B cell (primary cell): ENCODE measurements at regions not wholly inside any gene's neighbourhood (a gene's known extent, or its start where the extent isn't known, plus 50 kb on each side); places are given as distances from the start of the nearest gene placed in this dataset.

ENCODE experiments used
- ATAC-seq: fragments of 200-7000 bp; cut with Tn5 transposase; one replicate; pipeline ENCODE4 v1.10.0; 2021; ENCODE audit warnings: low read depth, mild to moderate bottlenecking, moderate number of reproducible peaks, moderate library complexity
- CTCF ChIA-PET: fragments of 350-600 bp; sonication (Branson Sonifier 250); formaldehyde crosslinking; loops from one replicate; lab custom pipeline; 2021; ENCODE audit warnings: antibody characterized with exemption, inconsistent platforms; lab: Charles Lee
- POLR2A ChIA-PET: fragments of 350-600 bp; sonication (Branson Sonifier 250); formaldehyde crosslinking; loops from one replicate; lab custom pipeline; 2021; ENCODE audit warnings: antibody characterized with exemption; lab: Charles Lee
- DNase-seq: peaks from one replicate; pipeline ENCODE4 v3.0.0; 2013
- H2AFZ ChIP-seq: 2 replicates; pipeline ENCODE4 v1.6.1; 2012; ENCODE audit warnings: mild to moderate bottlenecking, low read depth, low read length; ENCODE audit not compliant: insufficient read depth, poor library complexity, severe bottlenecking
- H3K27ac ChIP-seq, 2 donors: 1 replicate in 1 of 2; 2 replicates in 1 of 2; pipeline ENCODE4 v1.5.1; 2012 to 2013; ENCODE audit warnings: low read length in 2 of 2, mild to moderate bottlenecking in 2 of 2, moderate library complexity in 1 of 2
- H3K27me3 ChIP-seq, 4 experiments: fragments of 200-600 bp in 1 of 4; sonication (generic) in 1 of 4; replicated peaks in 1 of 4; 1 replicate in 2 of 4; 2 replicates in 2 of 4; pipeline versions ENCODE4 v1.6.1 to v1.7.0; 2013 to 2016; ENCODE audit warnings: low read length in 3 of 4, mild to moderate bottlenecking in 2 of 4, mixed read lengths in 1 of 4, moderate library complexity in 1 of 4; ENCODE audit not compliant: insufficient read depth in 4 of 4, control insufficient read depth in 3 of 4; ENCODE audit errors: control extremely low read depth in 1 of 4
- H3K36me3 ChIP-seq, 2 experiments: replicated peaks in 1 of 2; 1 replicate in 1 of 2; 2 replicates in 1 of 2; pipeline versions ENCODE4 v1.6.1 to v1.7.1; 2013; ENCODE audit warnings: low read length in 1 of 2; ENCODE audit not compliant: insufficient read depth in 2 of 2, control insufficient read depth in 1 of 2; ENCODE audit errors: control extremely low read depth in 1 of 2, extremely low read depth in 1 of 2
- H3K4me1 ChIP-seq, 2 donors: fragments of 200-600 bp in 1 of 2; sonication (generic) in 1 of 2; 1 replicate in 1 of 2; 2 replicates in 1 of 2; pipeline versions ENCODE4 v1.5.1 to v1.6.1; 2013 to 2017; ENCODE audit warnings: low read length in 2 of 2; ENCODE audit not compliant: control insufficient read depth in 2 of 2, insufficient read depth in 2 of 2
- H3K4me2 ChIP-seq: replicated peaks from 2 replicates; pipeline ENCODE3; 2012; ENCODE audit warnings: mild to moderate bottlenecking, low read depth, low read length; ENCODE audit not compliant: poor library complexity, severe bottlenecking
- H3K4me3 ChIP-seq, 5 experiments: fragments of 200-600 bp in 1 of 5; sonication (generic) in 1 of 5; 1 replicate in 3 of 5; 2 replicates in 2 of 5; pipeline versions ENCODE4 v1.5.1 to v1.7.0; 2011 to 2016; ENCODE audit warnings: low read length in 4 of 5, mild to moderate bottlenecking in 4 of 5, low read depth in 2 of 5, control low read depth in 1 of 5, moderate library complexity in 1 of 5; ENCODE audit not compliant: insufficient read depth in 1 of 5; ENCODE audit errors: control extremely low read depth in 1 of 5, extremely low read depth in 1 of 5
- H3K79me2 ChIP-seq: fragments of 200-600 bp; sonication (generic); one replicate; pipeline ENCODE4 v1.6.0; 2016; ENCODE audit warnings: low read length; ENCODE audit not compliant: control insufficient read depth, insufficient read depth
- H3K9ac ChIP-seq: fragments of 200-600 bp; sonication (generic); 2 replicates; pipeline ENCODE4 v1.6.1; 2017; ENCODE audit warnings: mild to moderate bottlenecking, low read length, moderate library complexity
- H3K9me3 ChIP-seq, 3 donors: one replicate each; pipeline versions ENCODE4 v1.6.1 to v1.7.1; 2013; ENCODE audit warnings: low read length in 2 of 3; ENCODE audit not compliant: control insufficient read depth in 2 of 3, insufficient read depth in 1 of 3; ENCODE audit errors: control extremely low read depth in 1 of 3
- H4K20me1 ChIP-seq: 2 replicates; pipeline ENCODE4 v1.6.0; 2012; ENCODE audit warnings: mild to moderate bottlenecking, low read length; ENCODE audit not compliant: insufficient read depth, control insufficient read depth, poor library complexity, severe bottlenecking
- H3K27ac Mint-ChIP-seq: one replicate; pipeline ENCODE4 v1.8.0; 2021; ENCODE audit warnings: mixed read lengths
- H3K27me3 Mint-ChIP-seq: one replicate; pipeline ENCODE4 v1.8.0; 2021; ENCODE audit warnings: mixed read lengths
- H3K4me1 Mint-ChIP-seq: one replicate; pipeline ENCODE4 v1.8.0; 2021; ENCODE audit warnings: mixed read lengths
- H3K4me3 Mint-ChIP-seq: one replicate; pipeline ENCODE4 v1.8.0; 2021; ENCODE audit warnings: mixed read lengths
- H3K9me3 Mint-ChIP-seq: one replicate; pipeline ENCODE4 v1.8.0; 2022; ENCODE audit warnings: mixed read lengths; ENCODE audit not compliant: insufficient read depth
- EZH2 ChIP-seq: IDR thresholded peaks from 2 replicates; pipeline ENCODE4 v1.6.1; 2012; ENCODE audit warnings: borderline replicate concordance, low read depth, mild to moderate bottlenecking, moderate library complexity, low read length; ENCODE audit not compliant: insufficient read depth, poor library complexity, severe bottlenecking
- WGBS: methylation state at CpG from one replicate; pipeline ENCODE4 v1.1.5; 2013; ENCODE audit warnings: missing lambda C conversion rate; ENCODE audit not compliant: insufficient coverage; 5-methylcytosine and 5-hydroxymethylcytosine counted together
- intact Hi-C: fragments of 100-400 bp; cut with micrococcal nuclease; formaldehyde crosslinking; loops from one replicate; pipeline ENCODE4 v1.10.0; 2022
- TF ChIP-seq, protein P1 (sequence below): fragments of 200-600 bp; IDR thresholded peaks from one replicate; pipeline ENCODE4 v1.8.0; 2022; ENCODE audit warnings: antibody characterized with exemption, mild to moderate bottlenecking

DNA sequence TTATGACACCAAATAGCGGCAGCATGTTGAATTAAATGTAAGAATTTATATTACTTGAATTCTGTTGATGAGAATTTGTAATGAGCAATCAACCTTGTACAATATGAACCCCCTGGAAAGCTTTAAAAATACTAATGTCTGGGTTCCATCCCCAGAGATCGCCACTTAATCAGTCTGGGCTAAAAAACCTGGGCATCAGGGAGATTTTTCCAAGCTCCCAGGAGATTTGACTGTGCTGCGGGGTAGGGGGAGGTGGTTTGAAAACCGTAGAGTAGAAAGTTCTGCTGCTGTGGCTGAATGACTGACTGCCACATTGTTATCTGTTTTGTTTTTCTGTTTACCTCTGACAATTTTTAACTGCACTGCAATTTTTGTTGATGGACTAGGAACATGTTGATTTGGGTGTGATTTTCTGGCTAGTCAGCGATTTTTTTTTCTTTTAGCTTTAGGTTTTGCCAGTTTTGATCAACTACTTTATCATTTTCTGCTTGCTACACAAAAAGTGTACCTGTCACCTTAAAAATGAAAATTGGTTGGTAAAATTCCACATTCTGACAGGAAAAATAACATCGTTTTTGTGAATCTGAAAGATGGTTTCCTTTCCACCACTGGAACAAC lies 79.3 kb downstream of the PCTP start:
- CTCF ChIA-PET: interaction anchor here (0.7 kb wide), 1 partner anchor 60 kb away, joined by 3 read pairs; no protein-coding TSS in a partner anchor
- intact Hi-C loops: no loop called here
- no peak overlapping the region for H2AFZ ChIP-seq
- H3K9ac ChIP-seq: no peak overlapping the region
- H3K4me1 ChIP-seq: no peaks in the 10 kb centered on the region
- ATAC-seq: no peak
- no peaks in the 10 kb centered on the region for H3K27me3 ChIP-seq
- 83% methylated on average over 3 of the region's 6 CpGs for WGBS
- H3K4me3 Mint-ChIP-seq: no peak overlapping the region
- H3K27me3 Mint-ChIP-seq: peaks cover 6% of the 10 kb centered on the region
- H3K36me3 ChIP-seq: no peaks in the 10 kb centered on the region
- no peaks in the 10 kb centered on the region for H3K4me1 Mint-ChIP-seq
- H4K20me1 ChIP-seq: no peaks in the 10 kb centered on the region
- H3K9me3 ChIP-seq: no peaks in the 10 kb centered on the region
- H3K4me3 ChIP-seq: no peak overlapping the region
- DNase-seq: no peak
- POLR2A ChIA-PET: no interaction called here
- no peak overlapping the region for H3K4me2 ChIP-seq
- no peaks in the 10 kb centered on the region for H3K79me2 ChIP-seq
- no peaks in the 10 kb centered on the region for H3K9me3 Mint-ChIP-seq
- H3K27ac ChIP-seq: no peak overlapping the region
- TF ChIP-seq, protein P1, sequence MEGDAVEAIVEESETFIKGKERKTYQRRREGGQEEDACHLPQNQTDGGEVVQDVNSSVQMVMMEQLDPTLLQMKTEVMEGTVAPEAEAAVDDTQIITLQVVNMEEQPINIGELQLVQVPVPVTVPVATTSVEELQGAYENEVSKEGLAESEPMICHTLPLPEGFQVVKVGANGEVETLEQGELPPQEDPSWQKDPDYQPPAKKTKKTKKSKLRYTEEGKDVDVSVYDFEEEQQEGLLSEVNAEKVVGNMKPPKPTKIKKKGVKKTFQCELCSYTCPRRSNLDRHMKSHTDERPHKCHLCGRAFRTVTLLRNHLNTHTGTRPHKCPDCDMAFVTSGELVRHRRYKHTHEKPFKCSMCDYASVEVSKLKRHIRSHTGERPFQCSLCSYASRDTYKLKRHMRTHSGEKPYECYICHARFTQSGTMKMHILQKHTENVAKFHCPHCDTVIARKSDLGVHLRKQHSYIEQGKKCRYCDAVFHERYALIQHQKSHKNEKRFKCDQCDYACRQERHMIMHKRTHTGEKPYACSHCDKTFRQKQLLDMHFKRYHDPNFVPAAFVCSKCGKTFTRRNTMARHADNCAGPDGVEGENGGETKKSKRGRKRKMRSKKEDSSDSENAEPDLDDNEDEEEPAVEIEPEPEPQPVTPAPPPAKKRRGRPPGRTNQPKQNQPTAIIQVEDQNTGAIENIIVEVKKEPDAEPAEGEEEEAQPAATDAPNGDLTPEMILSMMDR: no peak
- no peak for TF ChIP-seq EZH2
- H3K27ac Mint-ChIP-seq: no peak overlapping the region

DNA sequence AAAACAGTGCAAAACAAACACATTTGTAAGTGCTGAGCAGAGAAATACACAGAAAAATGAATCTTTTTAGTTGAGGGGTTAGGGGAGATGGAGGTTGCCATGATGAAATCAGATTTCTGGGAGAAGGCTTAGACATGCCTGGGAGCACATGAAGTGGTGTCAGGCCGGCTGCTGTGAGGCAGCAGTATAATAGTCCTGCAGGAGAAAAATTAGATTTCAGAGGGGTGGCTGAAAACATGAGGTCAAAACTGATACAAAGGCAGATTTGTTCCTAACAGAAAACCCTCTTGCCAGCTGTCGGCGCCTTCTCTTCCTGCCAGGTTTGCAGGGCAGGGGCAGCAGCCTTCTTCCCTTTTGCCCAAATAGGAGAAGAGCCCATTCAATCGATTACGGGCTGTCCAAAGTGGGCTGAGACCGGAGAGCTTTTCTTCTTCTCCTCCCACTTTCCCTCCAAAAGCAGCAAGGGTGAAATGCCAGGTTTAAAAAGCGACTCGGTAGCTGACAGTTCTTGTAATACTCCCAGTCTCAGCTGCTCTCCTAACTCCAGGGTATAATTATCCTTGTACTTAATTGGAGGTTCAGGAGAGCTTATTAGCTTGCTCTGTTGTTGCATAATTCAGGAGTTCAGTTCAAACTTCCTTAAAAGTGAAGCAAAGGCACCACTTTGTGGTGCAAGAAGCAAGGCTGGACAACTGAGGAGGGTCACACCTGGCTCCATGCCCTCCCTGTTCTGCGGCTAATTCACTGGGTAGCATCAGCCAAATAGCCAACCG lies 80.0 kb downstream of the PCTP start:
- Histone ChIP-seq H3K4me1 (no peaks in the 10 kb centered on the region), H4K20me1 (no peaks in the 10 kb centered on the region), H2AFZ (no peak overlapping the region), H3K79me2 (no peaks in the 10 kb centered on the region), H3K36me3 (no peaks in the 10 kb centered on the region), H3K4me3 (no peak overlapping the region), H3K9ac (no peak overlapping the region), H3K4me2 (no peak overlapping the region), H3K9me3 (no peaks in the 10 kb centered on the region), H3K27me3 (no peaks in the 10 kb centered on the region), H3K27ac (no peak overlapping the region)
- H3K4me1 Mint-ChIP-seq: no peaks in the 10 kb centered on the region
- TF ChIP-seq EZH2: no peak
- TF ChIP-seq, protein P1: no peak
- ChIA-PET CTCF (no interaction called here), POLR2A (no interaction called here)
- WGBS: 95% methylated on average over 8 of the region's 10 CpGs
- DNase-seq (no peak), ATAC-seq (no peak)
- no peak overlapping the region for H3K4me3 Mint-ChIP-seq
- peaks cover 6% of the 10 kb centered on the region for H3K27me3 Mint-ChIP-seq
- no peak overlapping the region for H3K27ac Mint-ChIP-seq
- intact Hi-C loops: no loop called here
- H3K9me3 Mint-ChIP-seq: no peaks in the 10 kb centered on the region
